Upper lobe of left lung (tissue), 4 donors: ENCODE measurements at regions not wholly inside any gene's neighbourhood (a gene's known extent, or its start where the extent isn't known, plus 50 kb on each side); places are given as distances from the start of the nearest gene placed in this dataset.

ENCODE experiments used
- CTCF ChIP-seq, 6 experiments: fragments of 450-650 bp in 4 of 6; fragments of 200-600 bp in 2 of 6; sonication (generic) in 2 of 6; IDR thresholded peaks; one replicate each; pipeline ENCODE4 v1.5.1; 2016 to 2019; ENCODE audit warnings: antibody characterized with exemption in 6 of 6
- POLR2A ChIP-seq, 4 donors: fragments of 450-650 bp; IDR thresholded peaks; one replicate each; pipeline ENCODE4 v1.5.1; 2016 to 2017; ENCODE audit warnings: antibody characterized with exemption in 4 of 4, mild to moderate bottlenecking in 2 of 4

DNA sequence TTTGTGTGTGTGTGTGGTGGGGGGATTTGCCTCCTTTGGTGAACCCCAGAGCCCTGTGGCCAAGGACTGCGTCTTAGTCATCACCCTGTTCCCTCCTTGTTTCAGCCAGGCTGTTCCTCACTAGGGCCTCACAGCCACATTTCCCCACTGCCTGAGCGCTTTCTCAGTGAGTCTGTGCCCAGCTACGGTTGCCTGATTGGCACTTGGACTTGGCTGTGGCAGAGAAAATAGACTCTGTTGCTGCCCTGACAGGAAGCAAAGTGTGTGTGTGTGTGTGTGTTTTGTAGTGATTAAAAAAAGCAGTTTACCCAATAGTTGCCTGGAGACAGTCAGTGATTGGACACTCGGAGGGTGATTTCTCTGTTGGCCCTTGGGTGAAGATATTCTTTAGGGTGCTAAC is 113.0 kb downstream of the UCHL1 start:
- TF ChIP-seq POLR2A (IDR thresholded peaks at IDR 0.05) (no peak), CTCF (IDR thresholded peaks at IDR 0.05) (no peak)
